Mucosa of rectum (tissue), 2 donors: ENCODE measurements at regions not wholly inside any gene's neighbourhood (a gene's known extent, or its start where the extent isn't known, plus 50 kb on each side); places are given as distances from the start of the nearest gene placed in this dataset.

Experiments
- H3K27ac ChIP-seq, 2 donors: one replicate each; pipeline ENCODE4 v1.7.0; 2013; ENCODE audit warnings: inconsistent platforms in 2 of 2, low read depth in 2 of 2, low read length in 2 of 2
- H3K27me3 ChIP-seq, 2 donors: one replicate each; pipeline ENCODE4 v1.7.0; 2013; ENCODE audit warnings: low read length in 2 of 2; ENCODE audit not compliant: control insufficient read depth in 2 of 2, insufficient read depth in 2 of 2
- H3K36me3 ChIP-seq, 2 donors: one replicate each; pipeline ENCODE4 v1.7.0; 2013; ENCODE audit warnings: low read length in 2 of 2; ENCODE audit not compliant: control insufficient read depth in 2 of 2, insufficient read depth in 2 of 2
- H3K4me1 ChIP-seq, 2 donors: one replicate each; pipeline ENCODE4 v1.7.0; 2013; ENCODE audit warnings: low read length in 2 of 2, mild to moderate bottlenecking in 1 of 2; ENCODE audit not compliant: control insufficient read depth in 2 of 2, insufficient read depth in 2 of 2
- H3K4me3 ChIP-seq, 2 donors: one replicate each; pipeline ENCODE4 v1.7.0; 2013; ENCODE audit warnings: low read length in 2 of 2
- H3K9ac ChIP-seq, 2 donors: one replicate each; pipeline ENCODE4 v1.7.0; 2013; ENCODE audit warnings: low read length in 2 of 2, low read depth in 1 of 2, mild to moderate bottlenecking in 1 of 2
- H3K9me3 ChIP-seq, 2 donors: one replicate each; pipeline ENCODE4 v1.7.0; 2013; ENCODE audit warnings: low read length in 2 of 2; ENCODE audit not compliant: control insufficient read depth in 2 of 2
- donor health status: healthy.
- donor health status: Normal muscosa, but diverticular disease.

- no peak overlapping the region for H3K4me3 ChIP-seq
- H3K27ac ChIP-seq = no peak overlapping the region
- H3K9me3 ChIP-seq = no peaks in the 10 kb centered on the region
- peaks cover 0 to 8% of the 10 kb centered on the region in 2 donors for H3K27me3 ChIP-seq
- H3K36me3 ChIP-seq = no peaks in the 10 kb centered on the region
- H3K4me1 ChIP-seq = no peaks in the 10 kb centered on the region
- no peak overlapping the region for H3K9ac ChIP-seq
Observed at GRCh38 chr20:59469267-59470252, 134.8 kb upstream of the PHACTR3 start.

- no peak overlapping the region for H3K9ac ChIP-seq
- H3K9me3 ChIP-seq = no peaks in the 10 kb centered on the region
- H3K27me3 ChIP-seq = peaks cover 0 to 8% of the 10 kb centered on the region in 2 donors
- H3K36me3 ChIP-seq = no peaks in the 10 kb centered on the region
- H3K4me3 ChIP-seq = no peak overlapping the region
- H3K27ac ChIP-seq = no peak overlapping the region
- H3K4me1 ChIP-seq = no peaks in the 10 kb centered on the region
Observed at GRCh38 chr20:59470521-59470920, 133.8 kb upstream of the PHACTR3 start.

- Histone ChIP-seq H3K36me3 (no peaks in the 10 kb centered on the region), H3K27me3 (peaks cover 0 to 8% of the 10 kb centered on the region in 2 donors), H3K9ac (no peak overlapping the region), H3K27ac (no peak overlapping the region), H3K4me1 (no peaks in the 10 kb centered on the region), H3K9me3 (no peaks in the 10 kb centered on the region), H3K4me3 (no peak overlapping the region)
Observed at GRCh38 chr20:59471653-59472421, 132.5 kb upstream of the PHACTR3 start.

- Histone ChIP-seq H3K4me1 (no peaks in the 10 kb centered on the region), H3K27me3 (peaks cover 0 to 8% of the 10 kb centered on the region in 2 donors), H3K9ac (no peak overlapping the region), H3K36me3 (no peaks in the 10 kb centered on the region), H3K4me3 (no peak overlapping the region), H3K9me3 (no peaks in the 10 kb centered on the region), H3K27ac (no peak overlapping the region)
Observed at GRCh38 chr20:59473742-59474141, 130.6 kb upstream of the PHACTR3 start.

GRCh38 chr20:59481067-59481466 lies 123.3 kb upstream of the PHACTR3 start:
- no peaks in the 10 kb centered on the region for H3K4me1 ChIP-seq
- H3K4me3 ChIP-seq = no peak overlapping the region
- no peaks in the 10 kb centered on the region for H3K36me3 ChIP-seq
- H3K27ac ChIP-seq = no peak overlapping the region
- H3K9me3 ChIP-seq = no peaks in the 10 kb centered on the region
- H3K27me3 ChIP-seq = no peaks in the 10 kb centered on the region
- no peak overlapping the region for H3K9ac ChIP-seq

- Histone ChIP-seq H3K27me3 (no peaks in the 10 kb centered on the region), H3K36me3 (no peaks in the 10 kb centered on the region), H3K4me1 (no peaks in the 10 kb centered on the region), H3K4me3 (no peak overlapping the region), H3K27ac (no peak overlapping the region), H3K9me3 (no peaks in the 10 kb centered on the region), H3K9ac (no peak overlapping the region)
Observed at GRCh38 chr20:59481477-59482018, 122.8 kb upstream of the PHACTR3 start.

GRCh38 chr20:59482351-59483187 lies 121.8 kb upstream of the PHACTR3 start:
- Histone ChIP-seq H3K4me3 (no peak overlapping the region), H3K36me3 (no peaks in the 10 kb centered on the region), H3K9ac (no peak overlapping the region), H3K27me3 (peaks cover 0 to 3% of the 10 kb centered on the region in 2 donors), H3K4me1 (no peaks in the 10 kb centered on the region), H3K27ac (no peak overlapping the region), H3K9me3 (no peaks in the 10 kb centered on the region)

GRCh38 chr20:59483481-59483880 lies 120.9 kb upstream of the PHACTR3 start:
- no peak overlapping the region for H3K9ac ChIP-seq
- H3K4me3 ChIP-seq = no peak overlapping the region

GRCh38 chr20:59484228-59484627 lies 120.1 kb upstream of the PHACTR3 start:
- Histone ChIP-seq H3K9me3 (no peaks in the 10 kb centered on the region), H3K4me3 (no peak overlapping the region), H3K36me3 (no peaks in the 10 kb centered on the region), H3K27me3 (peaks cover 0 to 3% of the 10 kb centered on the region in 2 donors), H3K27ac (no peak overlapping the region), H3K4me1 (no peaks in the 10 kb centered on the region), H3K9ac (no peak overlapping the region)

More at GRCh38 chr20:59483481-59483880, 120.9 kb upstream of the PHACTR3 start:
- H3K36me3 ChIP-seq = no peaks in the 10 kb centered on the region
- no peak overlapping the region for H3K27ac ChIP-seq
- no peaks in the 10 kb centered on the region for H3K4me1 ChIP-seq
- no peaks in the 10 kb centered on the region for H3K9me3 ChIP-seq
- peaks cover 0 to 3% of the 10 kb centered on the region in 2 donors for H3K27me3 ChIP-seq
